NCI-H2196 treated with DMSO at 0.1 percent for 48 hours (cell line): ENCODE measurements at regions not wholly inside any gene's neighbourhood (a gene's known extent, or its start where the extent isn't known, plus 50 kb on each side); places are given as distances from the start of the nearest gene placed in this dataset.

ENCODE experiments used
- DNase-seq: peaks from one replicate; lab custom pipeline; 2025; ENCODE audit not compliant: unreplicated experiment; lab: John Stamatoyannopoulos, UW

DNA sequence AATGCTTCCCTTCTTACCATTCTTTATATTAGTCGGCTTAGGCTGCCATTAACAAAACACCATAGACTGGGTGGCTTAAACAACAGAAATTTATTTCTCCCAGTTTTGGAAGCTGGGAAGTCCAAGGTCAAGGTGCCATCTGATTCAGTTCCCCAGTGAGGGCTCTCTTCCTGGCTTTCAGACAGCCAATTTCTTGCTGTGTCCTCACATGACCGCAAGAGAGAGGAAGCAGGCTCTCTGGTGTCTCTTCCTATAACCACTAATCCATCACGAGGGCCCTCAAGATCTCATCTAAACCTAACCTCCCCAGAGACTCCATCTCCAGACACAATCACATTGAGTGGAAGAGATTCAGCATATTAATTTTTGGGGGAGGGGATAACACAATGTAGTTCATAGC, 193.0 kb upstream of the SGK1 start:
- DNase-seq = no peak

- no peak for DNase-seq
Observed at GRCh38 chr6:134510142-134510541, 192.2 kb upstream of the SGK1 start.

- DNase-seq = no peak
Observed at GRCh38 chr6:134508862-134509498, 191.1 kb upstream of the SGK1 start.

GRCh38 chr6:134506162-134506561, 188.2 kb upstream of the SGK1 start:
- DNase-seq = no peak

GRCh38 chr6:134503585-134504281, 185.8 kb upstream of the SGK1 start:
- no peak for DNase-seq

DNA sequence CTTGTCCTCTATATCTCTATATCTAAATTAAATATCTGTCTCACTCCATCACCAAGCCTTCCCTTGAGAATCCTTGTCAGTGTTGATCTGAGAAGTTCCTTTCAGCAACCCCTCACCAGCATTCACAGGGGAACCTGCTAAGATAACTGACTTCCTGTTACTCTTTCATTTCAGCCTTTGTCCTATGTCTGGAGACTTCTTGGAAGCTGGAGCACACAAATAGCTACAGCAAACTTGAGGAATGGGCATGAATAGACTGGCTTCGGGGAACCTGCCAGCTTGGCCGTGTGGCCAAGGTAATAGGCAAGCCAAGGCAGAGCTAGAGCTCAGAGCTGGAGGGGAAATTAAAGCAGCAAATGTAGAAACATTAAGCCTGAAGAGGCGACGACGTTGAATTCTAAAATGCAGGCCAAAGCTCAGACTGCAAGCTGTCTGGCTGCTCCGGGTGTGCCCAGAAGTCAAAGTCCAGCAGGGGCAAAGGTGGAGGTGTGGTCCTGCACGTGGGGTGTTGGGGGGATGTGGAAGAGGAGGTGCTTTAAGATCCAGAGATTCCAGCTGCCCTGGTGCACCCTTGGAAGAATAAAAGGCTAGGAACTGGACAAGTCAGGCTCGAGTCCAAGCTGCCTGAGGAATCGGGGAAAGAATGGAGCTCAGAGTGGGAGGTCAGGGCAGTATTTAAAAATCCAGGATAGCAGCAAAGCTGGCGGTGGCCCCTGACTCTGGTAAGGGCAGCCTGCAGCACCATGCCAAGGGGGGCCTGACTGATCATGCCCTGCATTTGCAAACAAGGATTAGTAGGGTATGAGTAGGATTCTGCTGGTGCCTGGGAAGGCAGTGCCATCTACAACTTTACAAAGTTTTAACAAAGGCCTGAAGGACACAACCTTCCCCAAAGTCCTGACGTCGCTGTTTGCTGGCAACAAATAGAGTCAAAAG, 185.0 kb upstream of the SGK1 start:
- no peak for DNase-seq

DNA sequence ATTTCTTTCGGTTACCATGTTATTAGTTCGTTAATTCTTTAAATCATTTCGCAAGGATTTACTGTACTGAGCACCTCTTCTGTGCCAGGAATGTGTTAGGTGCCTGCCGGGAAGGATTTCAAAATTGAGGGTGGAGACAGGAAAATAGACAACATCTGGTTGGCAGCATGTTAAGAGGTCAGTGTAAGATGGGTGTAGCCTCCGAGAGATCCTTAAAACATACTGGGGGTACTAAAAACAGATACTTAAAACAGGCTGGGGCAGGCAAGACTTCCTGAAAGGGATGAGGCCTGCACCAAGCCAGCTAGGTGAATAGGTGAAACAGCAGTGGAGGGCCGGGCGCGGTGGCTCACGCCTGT, 178.0 kb upstream of the SGK1 start:
- no peak for DNase-seq

DNA sequence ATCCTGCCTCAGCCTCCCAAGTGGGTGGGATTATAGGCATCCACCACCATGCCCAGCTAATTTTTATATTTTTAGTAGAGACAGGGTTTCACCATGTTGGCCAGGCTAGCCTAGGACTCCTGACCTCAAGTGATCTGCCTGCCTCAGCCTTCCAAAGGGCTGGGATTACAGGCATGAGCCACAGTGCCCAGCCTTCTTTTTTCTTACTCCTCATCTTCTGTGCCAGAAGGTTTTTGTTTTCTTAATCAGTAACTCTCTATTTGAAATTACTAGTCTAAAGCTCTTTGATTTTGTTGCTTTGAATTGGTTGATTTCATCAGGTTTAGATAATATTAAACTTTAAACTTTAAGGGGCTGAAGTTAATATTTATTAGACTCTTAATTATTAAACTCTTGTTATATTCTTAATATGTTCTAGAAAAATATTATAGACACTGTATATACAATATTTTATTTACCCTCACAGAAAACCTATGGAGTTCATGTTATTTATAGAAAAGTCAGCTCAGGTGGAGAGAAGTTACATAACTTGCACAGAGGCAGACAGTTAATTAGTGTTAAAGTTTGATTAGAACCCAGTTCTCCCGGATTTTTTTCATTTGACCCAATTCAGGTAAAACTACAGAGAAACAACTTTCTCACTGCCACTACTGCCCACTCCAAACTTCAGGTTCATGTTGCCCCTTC, 177.4 kb upstream of the SGK1 start:
- DNase-seq = no peak

DNA sequence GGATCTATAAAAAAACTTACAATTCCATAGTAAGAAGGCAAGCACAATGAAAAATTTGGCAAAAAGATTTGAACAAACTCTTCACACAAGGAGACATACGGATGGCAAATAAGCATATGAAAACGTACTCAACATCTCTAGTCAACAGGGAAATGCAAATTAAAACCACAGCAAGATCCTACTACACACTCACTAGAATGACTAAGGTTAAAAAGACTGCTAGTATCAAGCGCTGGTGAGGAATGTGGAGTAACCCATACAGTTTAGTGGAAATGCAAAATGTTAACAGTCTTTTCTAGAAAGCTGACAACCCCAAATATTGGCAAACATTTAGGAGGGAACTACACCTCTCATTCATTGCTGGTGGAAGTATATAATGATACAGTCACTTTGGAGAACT, 175.9 kb upstream of the SGK1 start:
- DNase-seq = no peak

DNA sequence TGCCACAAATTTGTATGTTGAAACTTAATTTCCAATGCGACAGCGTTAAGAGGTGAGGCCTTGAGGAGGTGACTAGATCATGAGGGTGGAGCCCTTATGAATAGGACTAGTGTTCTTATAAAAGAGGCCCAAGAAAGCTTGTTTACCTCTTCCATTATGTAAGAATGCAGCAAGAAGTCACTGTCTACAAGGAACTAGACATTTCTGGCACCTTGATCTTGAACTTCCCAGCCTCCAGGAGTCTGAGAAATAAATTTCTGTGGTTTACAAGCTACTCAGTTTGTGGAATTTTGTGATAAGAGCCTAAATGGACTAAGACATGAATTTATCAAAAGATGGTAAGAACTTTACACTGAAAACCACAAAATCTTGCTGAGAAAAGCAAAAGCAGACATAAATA, 173.6 kb upstream of the SGK1 start:
- no peak for DNase-seq

DNA sequence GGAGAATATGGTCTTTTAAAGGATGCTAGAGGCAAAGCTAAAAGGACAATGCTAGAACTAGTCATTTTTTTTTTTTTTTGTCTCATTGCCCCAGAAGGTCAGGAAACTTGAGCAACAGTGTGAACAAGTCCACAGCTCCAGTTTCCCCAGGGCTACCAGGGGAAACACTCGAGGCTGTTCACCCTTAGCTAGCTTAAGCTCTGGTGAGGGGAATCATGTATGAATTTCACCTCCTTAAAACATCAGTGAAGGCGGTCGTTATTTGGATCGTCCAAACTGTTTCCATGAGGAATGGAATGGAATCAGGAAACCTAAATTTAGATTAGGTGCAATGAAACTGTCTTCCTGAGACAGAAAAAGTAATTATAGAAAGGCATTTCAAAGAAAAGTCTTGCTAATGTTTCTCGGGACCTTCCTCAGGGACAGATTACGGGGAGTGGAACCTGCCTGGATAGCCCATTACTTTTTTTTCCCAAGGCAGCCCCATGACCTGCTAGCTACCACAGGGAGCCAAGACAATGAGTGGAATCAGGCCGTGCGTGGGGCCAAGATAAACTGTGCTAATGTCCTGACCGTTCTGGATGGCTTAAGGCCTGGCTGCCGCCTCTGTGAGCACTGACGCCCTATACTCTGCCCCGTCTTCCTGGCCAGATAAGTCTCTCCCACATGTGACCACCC, 164.8 kb upstream of the SGK1 start:
- DNase-seq = no peak

- no peak for DNase-seq
Observed at GRCh38 chr6:134481966-134482365, 164.1 kb upstream of the SGK1 start.

DNA sequence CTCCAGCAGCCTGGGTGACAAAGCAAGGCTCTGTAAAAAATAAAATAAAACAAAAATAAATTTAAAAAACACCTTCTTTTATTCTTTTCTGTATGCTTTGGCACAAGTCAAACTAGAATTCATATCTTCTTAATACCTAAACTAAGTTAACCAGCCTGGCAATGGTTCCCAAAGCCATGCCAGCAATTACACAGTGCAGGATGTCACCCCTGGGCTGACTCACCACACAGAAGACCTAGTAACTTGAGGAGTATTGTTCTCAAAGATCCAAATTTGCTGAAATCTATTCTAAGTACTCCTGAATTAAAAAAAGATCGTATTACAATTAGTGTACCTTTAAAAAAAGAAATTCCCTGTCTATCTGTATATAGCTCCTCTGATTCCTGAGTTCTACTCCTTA, 162.7 kb upstream of the SGK1 start:
- DNase-seq = no peak

DNA sequence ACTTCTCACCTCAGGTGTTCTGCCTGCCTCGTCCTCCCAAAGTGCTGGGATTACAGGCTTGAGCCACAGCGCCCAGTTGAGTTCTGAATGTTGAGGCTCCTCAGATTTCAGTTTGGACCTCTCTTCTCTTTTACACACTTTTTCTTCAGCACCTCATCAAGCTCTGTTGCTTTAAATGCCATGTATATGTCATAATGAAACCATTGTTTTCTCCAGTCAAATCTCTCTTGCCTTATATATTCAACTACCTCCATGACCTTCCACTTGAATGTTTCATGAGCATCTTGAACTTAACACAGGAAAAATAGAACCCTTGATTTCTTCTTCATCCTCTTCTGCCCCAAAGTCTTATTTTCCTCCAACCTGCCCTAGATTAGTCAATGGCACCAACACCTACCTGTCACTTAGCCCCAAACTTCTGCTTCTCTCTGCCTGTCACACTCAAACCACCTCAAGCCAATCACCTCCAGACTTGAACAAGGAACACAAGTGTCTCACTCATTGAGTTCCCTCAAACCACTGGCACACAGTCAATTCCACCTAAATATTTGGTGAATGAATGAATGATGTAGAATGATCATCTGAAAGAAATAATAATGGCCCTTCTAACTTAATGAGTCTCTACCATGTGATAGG, 161.0 kb upstream of the SGK1 start:
- DNase-seq = no peak

GRCh38 chr6:134477991-134478635, 160.2 kb upstream of the SGK1 start:
- DNase-seq = no peak

- no peak for DNase-seq
Observed at GRCh38 chr6:134474955-134475354, 157.0 kb upstream of the SGK1 start.

DNA sequence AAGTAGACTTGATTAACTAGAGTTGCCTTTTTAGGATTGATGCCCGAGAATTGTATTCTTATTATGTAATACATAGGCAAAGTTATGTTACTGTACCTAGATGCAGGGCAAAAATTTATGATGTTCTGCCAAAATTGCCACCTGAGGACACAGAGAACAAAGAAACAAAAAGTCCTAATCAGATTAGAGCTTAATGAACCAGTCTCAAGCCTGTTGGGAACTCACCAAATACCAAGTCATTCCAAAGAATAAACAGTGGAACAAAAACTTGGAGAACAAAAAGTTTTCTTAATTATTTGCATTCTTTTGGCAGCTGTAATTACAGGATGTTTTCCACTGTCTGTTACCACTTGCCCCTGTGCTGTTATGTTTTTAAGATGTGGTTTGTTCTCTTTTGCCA, 154.7 kb upstream of the SGK1 start:
- DNase-seq = no peak

DNA sequence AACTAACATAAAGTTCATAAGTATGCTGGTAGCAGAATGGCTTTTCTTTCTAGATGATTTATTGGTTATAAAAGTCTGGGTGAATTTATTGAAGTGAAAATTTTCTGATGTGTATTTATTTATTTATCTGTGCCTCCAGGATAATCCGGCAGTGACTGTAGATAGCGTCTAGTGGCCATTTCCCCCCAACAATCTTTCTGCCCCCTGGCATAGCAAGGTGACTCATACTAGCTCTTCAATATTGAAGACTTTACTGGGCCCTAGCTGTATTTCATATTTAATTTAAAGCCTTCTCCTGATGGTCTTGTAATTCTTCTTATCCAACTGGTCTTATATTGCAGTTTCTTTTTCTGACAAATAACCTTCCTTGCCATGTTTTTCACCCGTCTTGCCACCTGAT, 154.1 kb upstream of the SGK1 start:
- no peak for DNase-seq

DNA sequence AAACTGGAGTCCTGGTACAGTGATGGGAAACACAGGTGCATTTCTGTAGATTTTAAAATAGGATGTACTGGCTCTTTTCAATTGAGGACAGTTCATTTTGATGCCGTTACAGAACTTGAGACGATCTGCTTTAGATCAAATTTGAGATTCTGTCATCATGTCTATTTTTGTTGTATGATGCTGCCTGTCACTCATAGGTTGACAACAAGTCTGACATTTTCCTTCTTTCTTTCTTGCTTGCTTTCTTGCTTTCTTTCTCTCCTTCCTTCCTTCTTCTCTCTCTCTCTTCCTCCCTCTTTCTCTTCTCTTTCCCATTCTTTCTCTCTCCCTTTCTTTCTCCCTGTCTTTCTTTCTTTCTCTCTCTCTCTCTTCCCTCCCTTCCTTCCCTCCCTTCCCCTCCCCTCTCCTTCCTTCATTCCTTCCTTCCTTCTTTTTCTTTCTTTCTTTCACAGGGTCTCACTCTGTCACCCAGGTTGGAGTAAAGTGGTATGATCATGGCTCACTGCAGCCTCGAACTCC, 152.6 kb upstream of the SGK1 start:
- no peak for DNase-seq
